Prostate gland (tissue), 2 donors: ENCODE measurements at regions not wholly inside any gene's neighbourhood (a gene's known extent, or its start where the extent isn't known, plus 50 kb on each side); places are given as distances from the start of the nearest gene placed in this dataset.

Experiments used
- CTCF ChIP-seq, 4 experiments: fragments of 200-600 bp in 2 of 4; fragments of 450-650 bp in 2 of 4; sonication (generic) in 2 of 4; IDR thresholded peaks; 1 replicate in 3 of 4; 2 replicates in 1 of 4; pipeline ENCODE4 v1.5.1; 2016 to 2019; ENCODE audit warnings: antibody characterized with exemption in 4 of 4, mild to moderate bottlenecking in 2 of 4, moderate library complexity in 2 of 4
- POLR2AphosphoS5 ChIP-seq: sonication (generic); formaldehyde crosslinking; IDR thresholded peaks from one replicate; pipeline ENCODE4 v1.6.1; 2017; ENCODE audit warnings: antibody characterized with exemption

- TF ChIP-seq CTCF (IDR thresholded peaks at IDR 0.05) (no peak), POLR2AphosphoS5 (no peak)
Observed at GRCh38 chr5:168055961-168056360, 235.5 kb upstream of the WWC1 start.
